ENCODE measurements at regions not wholly inside any gene's neighbourhood (a gene's known extent, or its start where the extent isn't known, plus 50 kb on each side); places are given as distances from the start of the nearest gene placed in this dataset.

GRCh38 chr6:33860706-33861474 is 57.1 kb upstream of the MLN start:
- TF ChIP-seq CTCF (IDR thresholded peaks at IDR 0.05): no peak
- DNase-seq (ENCODE audit: low spot score): no peak
- no peak overlapping the region for H3K27ac ChIP-seq
- no peak overlapping the region for H3K4me3 ChIP-seq

GRCh38 chr6:33860006-33860405 is 56.2 kb upstream of the MLN start:
- no peak for DNase-seq (ENCODE audit: low spot score)
- no peak overlapping the region for H3K4me3 ChIP-seq
- no peak for TF ChIP-seq CTCF (IDR thresholded peaks at IDR 0.05)
- H3K27ac ChIP-seq: no peak overlapping the region

GRCh38 chr6:33858804-33859505 is 55.2 kb upstream of the MLN start:
- H3K4me3 ChIP-seq: no peak overlapping the region
- no peak for TF ChIP-seq CTCF (IDR thresholded peaks at IDR 0.05)
- H3K27ac ChIP-seq: no peak overlapping the region
- DNase-seq (ENCODE audit: low spot score): no peak

DNA sequence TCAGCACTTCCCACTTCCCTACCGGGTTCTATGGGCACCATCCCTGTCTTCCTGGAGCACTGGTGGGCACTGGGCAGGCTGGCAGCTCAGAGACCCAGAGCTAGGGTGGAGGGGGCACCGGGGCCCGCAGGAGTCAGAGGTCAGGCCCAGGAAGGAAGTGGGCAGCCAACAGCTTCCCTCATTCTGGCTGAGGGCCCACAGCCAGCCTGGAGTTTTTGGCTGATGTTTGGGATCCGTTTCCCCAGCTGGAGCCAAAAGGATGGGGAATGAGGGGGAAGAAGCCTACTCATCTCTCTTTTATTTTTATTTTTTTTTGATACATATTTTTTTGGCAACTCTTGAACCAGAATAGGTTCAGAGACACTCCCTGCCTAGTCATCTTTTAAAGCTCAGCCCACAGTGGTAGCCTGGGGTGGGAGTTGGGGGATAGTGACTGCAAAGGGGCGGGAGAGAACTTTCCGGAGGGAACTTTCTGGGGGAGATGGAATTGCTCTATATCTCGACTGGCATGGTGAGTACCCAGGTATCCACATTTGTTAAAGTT is 54.2 kb upstream of the MLN start:
- DNase-seq (ENCODE audit: low spot score): no peak
- H3K27ac ChIP-seq: no peak overlapping the region
- no peak overlapping the region for H3K4me3 ChIP-seq
- TF ChIP-seq CTCF (IDR thresholded peaks at IDR 0.05): no peak

DNA sequence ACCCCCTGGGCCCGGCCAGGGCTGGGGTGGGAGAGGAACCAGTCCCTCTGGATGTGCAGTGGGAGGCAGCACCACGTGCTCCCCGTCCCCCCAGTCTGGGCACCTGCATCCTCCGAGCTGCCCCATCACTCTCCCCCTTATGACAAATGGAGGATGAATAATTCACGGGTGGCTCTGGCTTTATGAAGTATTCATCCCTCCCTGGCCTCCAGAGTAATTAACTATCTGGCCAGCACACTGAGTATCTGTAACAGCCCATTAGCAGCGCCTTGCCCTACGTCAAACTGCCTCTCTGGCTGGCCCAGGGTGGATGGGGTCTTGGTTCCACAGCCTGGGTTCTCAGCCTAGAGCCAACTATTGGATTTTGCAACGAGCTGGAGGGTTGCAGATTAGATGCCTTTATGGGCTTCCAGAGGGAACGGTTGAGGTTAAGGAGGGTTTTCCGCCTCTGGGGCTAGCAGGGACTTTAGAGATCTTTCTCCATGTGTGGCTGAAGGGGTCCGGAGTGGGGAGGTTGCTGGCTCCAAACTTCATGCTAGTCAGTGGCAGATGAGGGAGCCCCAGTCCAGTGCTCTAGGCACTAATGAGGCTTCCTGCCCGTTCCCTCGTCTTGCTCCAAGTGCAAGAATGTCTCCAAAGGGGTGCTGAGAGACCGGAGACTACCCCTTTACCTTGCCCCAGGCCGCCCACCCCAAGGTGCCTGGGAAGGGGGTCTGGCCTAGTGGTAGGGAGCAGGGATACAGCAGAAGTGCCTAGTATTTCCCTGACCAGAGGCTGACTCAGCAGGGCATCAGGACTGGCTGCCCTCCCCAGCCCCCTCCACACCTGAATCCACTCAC is 53.5 kb upstream of the MLN start:
- H3K27ac ChIP-seq: no peak overlapping the region
- TF ChIP-seq CTCF (IDR thresholded peaks at IDR 0.05): no peak
- no peak for DNase-seq (ENCODE audit: low spot score)
- H3K4me3 ChIP-seq: no peak overlapping the region

DNA sequence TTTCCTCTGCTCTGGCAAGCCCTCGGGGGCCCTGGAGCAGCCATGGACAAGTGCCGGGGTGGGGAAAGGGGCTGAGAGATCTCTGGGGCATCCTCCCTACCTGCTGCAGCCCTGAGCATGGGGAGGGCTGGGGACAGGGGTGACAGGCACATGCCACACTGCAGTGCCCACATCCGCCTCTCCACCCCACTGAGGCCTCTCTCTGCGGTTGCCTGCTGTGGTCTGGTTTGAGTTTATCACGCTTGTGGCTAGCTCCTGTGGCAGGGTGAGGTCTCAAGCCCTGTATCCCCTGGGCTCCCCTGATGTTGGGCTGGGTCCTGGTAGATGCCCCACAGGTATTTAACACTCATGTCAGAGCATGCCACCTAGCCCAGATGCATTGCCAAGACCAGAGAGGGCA is 52.9 kb upstream of the MLN start:
- Histone ChIP-seq H3K27ac (no peak overlapping the region), H3K4me3 (no peak overlapping the region)
- TF ChIP-seq CTCF (IDR thresholded peaks at IDR 0.05): no peak
- DNase-seq (ENCODE audit: low spot score): no peak

Measured in coronary artery (tissue), 2 donors.